Activated naive CD4-positive, alpha-beta T cell treated with anti-CD3 and anti-CD28 coated beads, Interleukin-2, amount 50 U/mL, for 16 hours (primary cell): ENCODE measurements at regions not wholly inside any gene's neighbourhood (a gene's known extent, or its start where the extent isn't known, plus 50 kb on each side); places are given as distances from the start of the nearest gene placed in this dataset.

ENCODE experiments used
- DNase-seq: peaks from one replicate; pipeline ENCODE4 v3.0.0-alpha.2; 2020

DNA sequence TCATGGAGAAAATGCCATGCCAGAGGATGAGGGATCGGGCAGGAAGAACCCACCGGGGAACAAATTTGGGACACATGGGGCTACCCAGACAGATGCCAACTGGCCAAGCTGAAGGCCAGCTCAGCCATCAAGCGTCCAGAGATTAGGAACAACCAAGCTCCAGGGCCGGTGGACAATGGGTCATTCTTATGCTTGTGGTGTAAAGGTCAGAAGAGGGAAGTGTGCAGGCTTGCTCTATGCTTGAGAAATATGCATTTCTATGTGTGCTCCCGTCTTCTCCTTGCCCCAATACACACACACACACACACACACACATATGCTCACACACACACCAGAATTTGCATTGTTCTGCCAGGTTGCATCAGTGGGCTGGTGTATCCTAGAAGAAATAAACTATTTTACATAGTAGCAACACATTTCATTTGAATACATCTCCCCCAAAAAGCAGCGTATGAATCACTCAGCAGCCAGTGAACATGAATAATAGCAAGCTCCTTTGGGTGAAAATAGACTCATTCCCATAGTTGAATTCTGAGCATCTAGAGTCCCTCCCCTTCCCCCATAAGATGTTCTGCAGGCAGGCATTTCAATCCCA, 201.9 kb upstream of the PPARGC1A start:
- DNase-seq = no peak

DNA sequence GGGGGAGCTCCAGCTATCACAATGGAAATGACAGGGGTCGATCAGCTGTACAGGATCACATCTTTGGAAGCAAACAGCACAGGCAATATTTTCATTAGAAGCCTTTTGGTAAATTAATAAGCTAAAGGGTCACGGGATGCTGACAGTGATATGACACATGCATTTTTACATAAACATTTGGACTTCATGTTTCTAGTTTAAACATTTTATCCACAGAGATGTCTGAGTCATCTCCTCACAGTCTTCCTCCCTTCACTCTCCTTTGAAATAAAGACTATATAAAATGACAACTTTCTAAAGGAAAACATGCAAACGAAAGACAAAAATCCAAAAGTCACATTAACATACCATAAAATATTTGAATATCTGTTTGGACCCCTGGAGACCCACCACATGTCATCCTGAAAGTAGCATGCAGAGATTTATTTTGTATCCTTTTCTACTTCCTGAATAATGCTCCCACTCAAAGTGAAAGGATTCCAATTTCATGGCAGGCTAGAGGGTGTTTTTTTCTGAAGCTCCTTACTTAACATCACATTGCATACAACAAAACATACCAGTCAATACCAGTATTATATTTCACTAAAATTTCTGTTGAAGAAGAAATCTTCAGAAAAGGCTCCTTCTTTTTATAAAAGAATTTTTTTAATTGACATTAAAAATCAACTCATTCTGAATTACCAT, 200.1 kb upstream of the PPARGC1A start:
- DNase-seq = no peak

DNA sequence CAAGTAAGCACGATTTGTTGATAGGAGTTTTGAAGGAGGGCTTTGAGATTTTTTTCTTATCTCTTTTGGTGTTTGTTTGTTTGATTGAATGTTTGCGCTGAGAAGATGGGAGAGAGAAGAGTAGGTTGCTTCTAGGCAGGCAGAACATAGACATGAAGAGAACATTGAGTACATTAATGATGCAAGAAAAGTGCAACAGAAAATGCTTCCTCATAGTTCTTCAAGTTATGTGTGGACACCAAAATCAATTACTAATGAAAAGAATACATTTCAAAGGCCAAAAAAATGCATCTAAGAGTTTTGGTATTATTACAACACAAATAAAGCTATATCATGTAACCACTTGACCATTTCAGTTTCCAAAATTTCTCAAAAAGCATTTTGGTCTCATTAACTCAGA, 191.0 kb upstream of the PPARGC1A start:
- DNase-seq = no peak

DNA sequence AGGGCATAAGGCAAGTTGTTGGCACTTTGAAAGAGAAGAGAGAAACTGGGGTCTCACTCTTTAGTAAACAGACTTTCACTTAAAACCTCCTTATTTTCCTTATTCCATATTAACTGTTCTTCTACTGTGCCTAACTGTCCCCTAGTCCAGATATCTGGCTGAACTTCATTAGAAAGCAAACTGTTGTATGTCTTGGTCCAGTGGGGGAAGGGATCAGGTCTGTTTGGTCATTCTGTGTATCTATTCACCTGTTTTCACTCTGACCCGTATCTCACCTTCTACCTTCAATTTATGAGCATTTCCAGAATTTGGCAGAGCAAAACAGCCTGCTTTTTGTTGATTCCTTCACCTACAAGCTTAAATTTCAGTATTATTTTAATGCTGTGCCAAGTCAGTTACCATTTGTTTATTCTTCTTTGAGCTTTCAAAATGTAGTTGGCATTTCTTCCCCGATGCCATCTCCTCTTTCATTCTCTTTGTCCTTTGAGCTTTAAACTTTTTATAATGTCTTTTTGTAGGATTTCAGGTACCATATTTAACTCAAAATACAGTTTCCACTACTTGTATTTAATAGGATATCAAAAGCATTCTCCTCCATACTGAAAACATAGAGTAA, 188.6 kb upstream of the PPARGC1A start:
- no peak for DNase-seq

DNA sequence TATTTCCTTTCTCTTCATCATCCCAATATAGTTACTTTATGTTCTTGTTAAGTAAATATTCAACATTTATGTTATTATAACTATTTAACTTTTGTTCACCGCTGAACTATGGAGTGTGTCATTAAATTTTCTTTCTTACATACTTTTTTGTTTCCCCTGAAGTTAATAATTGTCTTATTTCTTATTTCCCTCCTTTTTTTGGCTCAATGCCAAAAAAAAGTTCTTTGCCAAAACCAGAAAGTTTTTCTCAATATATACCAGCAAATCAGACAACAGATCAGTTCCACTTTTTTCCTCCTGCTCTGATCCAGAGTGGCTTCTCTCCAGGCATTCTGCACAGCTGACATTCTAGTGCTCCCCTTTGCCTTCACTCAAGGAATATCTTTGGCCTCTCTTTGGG, 187.0 kb upstream of the PPARGC1A start:
- DNase-seq = no peak

DNA sequence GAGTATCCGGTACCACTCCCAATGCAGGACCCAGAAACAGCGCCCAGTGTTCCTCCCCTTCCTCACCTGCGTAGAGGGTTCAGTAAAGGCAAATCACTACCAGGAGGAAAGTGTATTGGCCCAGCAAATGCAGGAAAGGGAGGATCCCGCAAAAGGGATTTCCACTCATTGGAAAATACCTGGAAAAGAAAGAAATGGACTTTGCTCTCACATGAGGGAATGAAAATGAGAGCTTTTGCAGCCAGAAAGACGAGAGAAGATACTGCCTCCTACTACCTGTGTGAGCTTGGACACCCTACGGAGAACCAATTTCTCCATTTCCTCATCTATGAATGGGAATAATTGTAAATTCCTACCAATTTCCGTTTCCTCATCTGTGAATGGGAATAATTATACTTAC, 184.1 kb upstream of the PPARGC1A start:
- no peak for DNase-seq

DNA sequence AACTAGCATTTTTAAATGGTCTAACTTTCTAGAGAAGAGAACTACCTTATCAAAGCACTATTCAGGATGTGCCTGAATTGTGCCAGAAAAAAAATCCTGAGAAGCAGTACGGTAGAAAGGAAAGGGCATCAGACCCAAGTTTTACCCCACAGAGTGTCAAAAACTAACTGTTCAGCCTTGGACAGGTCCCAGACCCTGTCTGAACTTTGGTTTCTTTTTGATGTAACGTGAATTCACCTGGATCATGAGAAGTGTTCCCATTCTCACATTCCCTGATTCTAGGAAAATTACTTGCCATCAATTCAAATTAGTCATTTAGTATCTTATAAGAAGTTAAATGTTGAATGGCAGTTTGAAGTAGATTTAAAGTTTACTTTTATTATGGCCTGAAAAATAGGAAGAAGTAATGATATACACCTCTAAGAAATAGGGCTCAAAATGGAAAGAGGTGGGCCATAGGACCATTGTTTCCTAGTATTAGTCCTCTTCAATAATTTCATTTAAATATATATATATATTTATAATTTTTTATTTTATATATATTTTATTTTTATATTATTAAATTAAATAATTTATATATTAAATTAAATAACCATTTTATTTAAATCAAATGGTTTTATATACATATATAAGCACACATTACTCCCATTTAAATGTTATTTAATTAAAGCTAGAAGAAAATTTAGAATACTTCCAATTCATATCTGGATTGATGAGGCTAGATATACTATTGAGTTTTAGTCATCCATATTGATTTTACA, 181.9 kb upstream of the PPARGC1A start:
- DNase-seq = no peak

DNA sequence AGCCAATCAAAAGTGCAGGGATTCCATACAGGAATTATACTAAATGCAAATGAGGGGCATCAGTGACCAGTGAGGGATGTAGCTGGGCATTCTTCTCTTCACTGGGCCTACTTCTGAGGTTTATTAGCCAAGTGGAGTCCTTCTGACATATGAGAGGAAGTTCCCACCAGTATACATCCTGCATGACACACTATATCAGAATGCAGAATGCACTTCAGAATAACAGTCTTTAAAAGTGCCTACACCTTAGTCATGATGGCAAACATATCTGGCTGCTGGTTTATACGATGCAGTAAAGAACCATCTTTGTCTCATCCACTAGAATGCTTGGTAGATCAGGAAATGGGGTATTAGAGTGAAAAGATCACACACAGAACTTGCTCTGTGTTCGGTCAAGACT, 180.3 kb upstream of the PPARGC1A start:
- no peak for DNase-seq

DNA sequence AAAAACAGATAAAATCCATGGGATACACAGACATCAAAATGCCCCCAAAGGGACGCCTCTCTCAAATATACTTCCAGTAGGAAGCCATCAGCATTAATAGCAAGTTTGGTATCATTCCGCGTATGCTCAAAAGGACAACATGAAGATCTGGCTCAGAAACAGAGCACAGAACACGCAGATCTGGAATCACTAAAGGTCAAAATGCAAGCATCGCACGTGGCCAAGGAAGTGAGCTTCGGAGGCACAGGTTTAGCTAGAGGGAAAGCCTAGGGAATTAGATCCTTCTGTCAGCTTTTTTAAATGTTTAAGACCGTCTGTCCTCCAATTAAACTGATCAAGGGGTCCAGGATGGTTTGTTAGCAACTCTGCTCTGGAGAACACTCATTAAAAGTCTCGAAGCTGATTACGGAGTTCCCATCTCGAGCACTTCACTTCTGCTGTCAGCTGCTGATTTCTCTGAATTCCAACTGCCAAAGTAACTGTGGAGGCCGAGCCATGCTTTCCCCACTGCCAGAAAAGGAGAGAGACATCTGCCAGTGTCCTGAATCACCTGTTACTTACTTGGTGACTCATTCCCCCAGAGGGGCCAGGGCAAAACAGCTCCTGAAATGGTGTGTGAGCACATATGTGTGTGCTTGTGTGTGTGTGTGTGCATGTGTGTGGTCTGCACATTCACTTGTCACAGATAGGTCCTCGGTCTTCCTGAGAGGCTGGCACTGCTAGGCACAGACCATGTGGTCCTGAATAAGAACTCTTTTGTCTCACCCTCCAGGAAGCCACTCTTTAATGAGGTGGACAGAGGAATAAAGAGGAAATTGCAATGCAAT, 177.7 kb upstream of the PPARGC1A start:
- DNase-seq = no peak

DNA sequence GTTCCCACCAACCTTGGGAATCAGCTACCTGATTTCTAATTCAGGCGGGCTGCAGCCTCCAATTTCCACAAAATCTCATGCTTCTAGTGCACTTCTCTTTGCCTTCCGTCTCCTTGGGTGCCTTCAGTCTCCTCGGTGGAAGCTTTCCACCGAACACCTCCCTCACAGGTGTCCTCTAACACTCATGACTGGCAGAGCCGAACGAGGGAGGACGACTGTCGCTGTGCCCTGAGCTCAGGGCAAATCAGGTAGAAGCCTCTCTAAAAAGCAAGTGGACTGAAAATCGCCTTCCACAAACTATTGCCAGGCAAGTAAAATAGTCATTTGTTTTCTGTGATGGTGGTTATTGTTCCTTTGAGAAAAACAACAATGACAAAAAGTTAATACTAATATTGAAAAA, 176.1 kb upstream of the PPARGC1A start:
- no peak for DNase-seq

DNA sequence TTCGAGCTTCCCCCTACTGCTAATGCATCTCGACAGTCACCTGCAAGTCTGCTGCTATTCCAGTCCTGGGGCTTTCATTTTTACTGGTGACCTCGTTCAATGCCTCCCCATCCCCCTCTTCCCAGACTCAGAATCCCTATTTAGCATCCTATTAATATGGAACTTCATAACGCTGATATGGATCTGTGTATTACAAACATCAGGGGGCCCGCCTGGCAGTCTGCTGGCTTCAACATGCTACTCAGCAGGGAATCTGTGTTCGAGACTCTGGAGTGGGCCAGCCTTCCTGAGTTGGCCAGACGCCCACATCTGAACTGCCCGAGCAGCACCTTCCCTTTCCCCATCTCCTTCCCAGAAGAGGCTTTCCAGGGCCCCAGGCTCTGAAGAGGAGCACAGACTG, 173.9 kb upstream of the PPARGC1A start:
- no peak for DNase-seq

DNA sequence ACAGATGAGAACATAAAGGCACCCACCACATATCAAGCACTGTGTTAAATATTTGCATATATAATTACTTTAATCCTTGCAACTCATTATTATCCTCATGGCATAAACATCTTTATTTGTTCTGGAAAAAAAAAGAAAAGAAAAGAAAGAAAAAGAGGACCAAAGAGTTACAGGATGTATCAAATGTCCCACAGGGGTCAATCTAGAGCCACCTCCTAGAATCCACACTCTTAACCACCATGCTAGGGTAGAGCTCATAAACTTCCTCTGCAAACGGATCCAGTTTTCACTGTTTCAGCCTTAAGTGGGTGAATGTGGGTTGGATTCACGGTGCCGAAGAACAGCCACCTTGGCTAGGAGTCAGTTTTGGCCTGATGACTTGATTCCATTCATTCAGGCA, 171.1 kb upstream of the PPARGC1A start:
- no peak for DNase-seq

DNA sequence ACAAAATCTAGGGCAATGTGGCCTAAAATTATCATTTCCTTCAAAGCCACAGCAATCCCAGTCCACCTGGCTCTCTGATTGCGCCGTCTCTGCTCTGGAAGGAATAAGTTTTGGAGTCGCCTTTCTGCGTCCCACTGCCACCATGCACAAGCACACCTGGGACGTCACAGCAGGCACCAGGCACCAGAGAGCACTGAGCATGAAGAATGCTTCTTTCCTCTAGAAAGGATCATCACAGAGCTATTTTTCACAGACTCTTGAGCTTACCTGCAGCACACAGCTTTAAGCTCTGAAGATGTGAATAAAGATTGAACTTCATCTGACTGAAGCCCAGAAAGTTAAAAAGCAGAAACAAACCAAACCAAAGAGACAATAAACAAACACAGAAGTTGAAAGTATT, 170.0 kb upstream of the PPARGC1A start:
- DNase-seq = no peak

DNA sequence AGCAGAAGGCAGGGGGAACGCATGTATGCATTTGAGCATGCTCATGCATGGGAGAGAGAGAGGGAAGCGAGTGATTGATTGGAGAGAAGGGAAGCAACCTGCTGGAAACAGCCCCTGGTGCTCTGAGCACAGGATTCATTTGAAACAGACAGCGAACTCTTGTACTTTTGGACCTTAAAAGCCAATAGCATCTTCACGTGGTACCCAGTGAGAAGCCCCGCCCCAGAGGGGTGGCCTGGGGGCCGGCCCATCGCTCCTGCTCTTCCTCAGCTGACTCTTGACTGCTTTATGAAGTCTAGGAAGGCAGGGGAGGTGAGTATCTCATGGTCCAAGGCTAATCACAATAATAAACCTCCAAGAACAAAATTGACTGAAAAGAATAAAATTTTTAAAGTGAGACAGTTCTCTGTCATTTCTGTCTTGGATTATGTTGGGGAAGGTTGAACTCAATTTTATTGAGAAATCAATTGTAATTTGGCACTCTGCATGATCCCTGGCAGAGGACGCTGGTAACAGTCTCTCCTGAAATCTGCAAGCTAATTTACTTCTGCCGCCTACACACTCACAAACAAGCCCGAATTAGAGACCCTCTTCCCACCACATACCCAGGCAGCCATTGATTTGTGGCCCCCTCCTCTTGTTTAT, 168.2 kb upstream of the PPARGC1A start:
- DNase-seq = no peak

DNA sequence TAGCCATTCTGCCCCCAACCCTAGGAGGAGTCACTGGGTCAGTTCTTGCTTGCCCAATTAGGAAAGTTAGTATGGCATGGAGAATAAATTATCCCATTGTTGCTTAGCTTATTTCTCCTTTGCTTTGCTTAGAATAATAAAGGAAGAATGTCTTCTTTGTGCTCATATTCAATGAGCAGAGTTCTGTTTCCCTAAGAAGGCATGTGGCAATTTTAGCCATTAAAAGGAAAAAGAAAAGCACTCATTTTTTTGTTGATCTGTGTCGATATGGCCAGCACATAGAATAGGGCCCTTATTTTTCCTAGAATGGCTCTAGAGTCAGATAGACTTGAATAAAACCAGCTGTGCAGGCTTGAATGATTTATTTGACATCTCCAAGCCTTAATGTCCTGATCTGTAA, 166.4 kb upstream of the PPARGC1A start:
- no peak for DNase-seq

DNA sequence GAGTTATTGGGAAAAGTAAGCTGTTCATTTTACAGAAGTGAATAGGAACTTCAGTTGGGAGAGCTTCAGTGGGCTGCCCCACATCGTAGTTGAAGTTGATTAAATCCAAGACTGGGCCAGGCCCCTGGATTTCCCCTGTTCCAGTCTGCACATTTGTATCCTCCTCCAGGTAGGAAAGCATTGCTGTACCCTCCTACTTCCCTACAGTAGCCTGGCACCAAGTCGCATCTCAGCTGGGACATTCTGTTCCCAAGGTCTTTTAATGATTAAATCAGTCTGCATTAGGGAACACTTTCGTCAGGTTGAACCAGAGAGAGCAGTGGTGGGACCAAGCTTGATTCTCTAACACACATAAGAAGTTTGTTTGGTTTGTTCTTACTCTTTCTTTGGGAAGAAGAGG, 165.8 kb upstream of the PPARGC1A start:
- DNase-seq = no peak

DNA sequence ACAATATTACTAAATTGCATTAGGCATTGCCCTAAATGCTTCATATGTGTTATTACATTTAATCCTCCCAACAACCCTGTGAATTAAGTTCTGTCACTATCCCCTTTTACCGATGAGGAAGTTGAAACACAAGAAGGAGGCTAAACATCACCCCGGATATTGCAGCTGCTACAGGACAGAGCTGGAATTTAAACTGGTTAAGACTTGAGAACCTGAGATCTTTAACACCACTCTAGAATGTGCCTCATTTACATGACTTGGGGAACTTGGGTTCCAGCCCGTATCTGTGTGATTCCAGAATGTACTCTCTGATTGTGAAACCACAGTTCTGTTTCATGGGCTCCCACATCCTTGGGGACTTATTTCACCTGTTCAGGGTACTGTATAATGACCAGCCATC, 165.1 kb upstream of the PPARGC1A start:
- DNase-seq = no peak

DNA sequence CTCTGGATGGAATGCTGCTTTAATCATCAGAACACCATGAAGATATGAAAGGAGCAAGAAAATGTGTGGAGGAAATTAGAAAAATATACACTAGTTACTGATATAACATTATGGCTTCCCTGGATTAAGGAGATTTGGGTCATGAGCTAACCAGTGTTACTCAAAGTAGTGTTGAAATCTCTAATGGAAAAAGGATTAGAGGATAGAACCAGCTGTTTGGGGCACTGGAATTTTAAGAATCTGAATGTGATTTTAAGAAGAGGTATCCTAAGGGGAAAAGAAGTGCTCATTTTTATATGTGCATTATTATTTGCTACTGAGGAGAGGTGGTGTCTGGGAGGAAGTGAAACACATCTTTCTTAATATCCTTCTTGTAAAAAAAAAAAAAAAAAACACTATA, 164.1 kb upstream of the PPARGC1A start:
- no peak for DNase-seq

DNA sequence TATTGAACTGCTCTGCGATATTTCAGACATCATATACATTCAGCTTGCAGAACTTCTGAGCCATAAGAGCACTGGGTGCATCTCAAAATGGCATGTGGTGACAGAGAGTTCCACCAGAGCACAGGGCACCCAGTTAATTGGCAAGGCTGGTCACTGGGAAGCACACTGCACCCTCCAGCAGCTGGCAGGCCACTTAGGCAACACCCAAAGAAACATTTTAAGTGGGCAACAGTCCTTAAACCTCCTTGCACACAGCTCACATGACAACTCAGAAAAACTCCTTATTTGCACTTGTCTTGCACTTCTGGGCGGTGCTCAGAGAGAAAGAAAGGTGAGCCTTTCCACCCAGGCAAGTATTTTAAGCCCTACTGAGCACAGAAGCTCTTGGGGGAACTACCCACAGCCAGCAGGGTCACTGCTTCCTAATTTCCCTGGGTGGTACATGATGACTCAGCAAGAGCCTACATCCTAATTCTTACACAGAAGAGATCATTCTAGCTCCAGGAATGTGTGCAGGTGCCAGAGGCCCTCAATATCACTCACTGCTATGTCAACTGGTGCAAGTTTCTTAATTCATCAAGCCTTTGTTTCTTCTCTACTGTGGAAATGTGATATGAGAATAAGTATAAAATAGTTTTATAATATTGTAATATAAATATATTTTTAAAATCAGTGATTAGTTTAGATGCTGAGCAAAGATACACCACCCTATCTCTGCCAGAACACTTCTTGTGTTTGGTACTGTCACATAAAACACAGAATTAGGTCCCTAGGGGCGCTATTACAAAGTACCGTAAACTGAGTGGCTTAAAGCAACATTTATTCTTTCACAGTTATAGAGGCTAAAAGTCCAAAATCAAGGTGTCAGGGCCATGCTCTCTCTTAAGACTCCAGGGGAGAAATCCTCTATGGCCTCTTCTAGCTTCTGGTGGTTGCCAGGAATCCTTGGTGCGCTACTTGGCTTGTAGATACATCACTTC, 155.1 kb upstream of the PPARGC1A start:
- DNase-seq = no peak

DNA sequence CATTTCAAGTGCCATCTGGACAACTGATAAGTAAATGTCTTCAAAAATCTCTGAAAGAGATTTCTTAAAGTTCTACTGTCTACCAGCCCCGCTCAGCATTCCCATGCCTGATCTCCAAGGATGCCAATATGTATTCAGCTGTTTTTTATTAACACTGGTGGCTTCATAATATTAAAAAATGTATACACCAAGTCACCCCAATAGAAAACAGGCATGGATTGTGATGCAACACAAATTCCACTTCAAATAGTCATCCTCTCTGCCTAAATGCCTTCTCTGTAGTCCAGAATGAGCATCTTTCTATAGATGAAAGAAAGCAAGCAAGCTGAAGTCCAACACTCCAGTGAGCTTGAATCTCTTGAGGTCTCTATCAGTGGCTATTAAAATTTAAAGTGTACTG, 152.2 kb upstream of the PPARGC1A start:
- no peak for DNase-seq

DNA sequence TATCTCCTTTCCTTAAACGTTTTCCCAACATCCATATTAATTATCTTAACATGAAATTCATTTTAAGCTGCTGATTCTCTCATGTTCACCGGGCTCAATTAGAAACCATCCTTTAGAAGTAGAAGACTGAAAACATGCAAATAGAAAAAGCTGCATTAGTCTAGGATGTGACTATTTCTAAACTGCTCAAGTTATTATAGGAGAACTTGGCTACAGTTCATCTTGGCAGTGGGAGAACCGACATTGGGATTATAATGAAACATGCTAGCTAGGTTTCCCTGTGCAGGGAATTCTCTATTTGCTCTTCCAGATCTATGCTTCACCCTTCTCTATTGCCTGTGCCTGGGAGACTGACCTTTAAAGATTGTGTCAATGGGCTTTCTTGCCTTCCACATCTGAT, 151.0 kb upstream of the PPARGC1A start:
- DNase-seq = no peak
